ENCODE measurements at regions not wholly inside any gene's neighbourhood (a gene's known extent, or its start where the extent isn't known, plus 50 kb on each side); places are given as distances from the start of the nearest gene placed in this dataset.

DNA sequence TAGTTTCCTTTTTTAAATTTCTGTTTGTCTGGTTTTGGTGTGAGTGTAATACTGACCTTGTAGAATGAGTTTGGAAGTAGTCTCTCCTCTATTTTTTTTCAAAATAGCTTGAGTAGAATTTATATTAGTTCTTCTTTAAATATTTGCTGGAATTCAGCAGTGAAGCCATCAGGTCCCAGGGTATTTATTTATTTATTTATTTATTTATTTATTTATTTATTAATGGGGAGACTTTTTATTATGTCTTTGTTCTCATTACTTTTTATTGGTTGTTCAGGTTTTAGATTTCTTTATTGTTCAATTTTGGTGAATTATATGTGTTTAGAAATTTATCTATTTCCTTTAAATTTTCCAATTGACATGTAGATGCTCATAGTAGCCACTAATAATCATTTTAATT, 875.8 kb upstream of the COX7C start:
- TF ChIP-seq POLR2AphosphoS5 (IDR thresholded peaks at IDR 0.05) (no peak), EP300 (IDR thresholded peaks at IDR 0.05) (no peak)
- TF ChIP-seq, protein P1, sequence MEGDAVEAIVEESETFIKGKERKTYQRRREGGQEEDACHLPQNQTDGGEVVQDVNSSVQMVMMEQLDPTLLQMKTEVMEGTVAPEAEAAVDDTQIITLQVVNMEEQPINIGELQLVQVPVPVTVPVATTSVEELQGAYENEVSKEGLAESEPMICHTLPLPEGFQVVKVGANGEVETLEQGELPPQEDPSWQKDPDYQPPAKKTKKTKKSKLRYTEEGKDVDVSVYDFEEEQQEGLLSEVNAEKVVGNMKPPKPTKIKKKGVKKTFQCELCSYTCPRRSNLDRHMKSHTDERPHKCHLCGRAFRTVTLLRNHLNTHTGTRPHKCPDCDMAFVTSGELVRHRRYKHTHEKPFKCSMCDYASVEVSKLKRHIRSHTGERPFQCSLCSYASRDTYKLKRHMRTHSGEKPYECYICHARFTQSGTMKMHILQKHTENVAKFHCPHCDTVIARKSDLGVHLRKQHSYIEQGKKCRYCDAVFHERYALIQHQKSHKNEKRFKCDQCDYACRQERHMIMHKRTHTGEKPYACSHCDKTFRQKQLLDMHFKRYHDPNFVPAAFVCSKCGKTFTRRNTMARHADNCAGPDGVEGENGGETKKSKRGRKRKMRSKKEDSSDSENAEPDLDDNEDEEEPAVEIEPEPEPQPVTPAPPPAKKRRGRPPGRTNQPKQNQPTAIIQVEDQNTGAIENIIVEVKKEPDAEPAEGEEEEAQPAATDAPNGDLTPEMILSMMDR (IDR thresholded peaks at IDR 0.05): no peak

Measured in upper lobe of left lung (tissue), 4 donors.